ENCODE measurements at regions not wholly inside any gene's neighbourhood (a gene's known extent, or its start where the extent isn't known, plus 50 kb on each side); places are given as distances from the start of the nearest gene placed in this dataset.

DNA sequence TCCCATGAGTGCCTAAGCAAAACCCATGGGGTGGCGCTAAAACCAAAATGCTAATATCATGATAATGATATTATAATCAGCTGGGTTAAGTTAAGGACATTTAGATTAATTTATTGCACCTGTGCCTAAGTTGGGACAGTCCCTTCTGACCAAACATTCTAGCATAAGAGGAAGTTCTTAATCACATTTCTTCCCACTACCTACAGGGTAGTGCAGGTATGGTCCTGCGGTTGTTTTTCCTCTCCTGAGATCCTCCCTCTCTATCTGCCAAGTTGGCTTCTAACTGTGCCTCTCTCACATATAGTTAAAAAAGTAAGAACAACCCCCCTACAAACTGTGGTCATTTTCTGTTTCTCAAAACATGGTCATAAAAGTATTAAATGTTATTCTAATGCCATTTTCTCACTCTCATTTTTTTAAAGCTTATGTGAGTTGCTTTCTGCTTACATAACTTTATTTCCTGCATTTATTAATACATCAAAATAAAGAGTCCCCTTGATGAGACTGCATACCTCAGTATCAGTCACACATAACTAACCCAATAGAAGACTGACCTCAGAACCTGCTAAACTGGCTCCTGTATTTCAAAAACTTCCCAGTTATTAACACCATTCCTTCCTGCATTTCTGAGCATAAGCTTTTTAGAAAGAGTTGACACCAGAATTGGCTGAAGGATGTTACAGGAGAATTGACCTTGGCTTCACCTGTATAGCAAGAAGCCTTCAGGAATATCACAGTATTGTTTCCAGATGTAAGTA, 1332.5 kb downstream of the FSTL5 start:
- no peak for TF ChIP-seq POLR2A (IDR thresholded peaks at IDR 0.05)
- TF ChIP-seq, protein P1, sequence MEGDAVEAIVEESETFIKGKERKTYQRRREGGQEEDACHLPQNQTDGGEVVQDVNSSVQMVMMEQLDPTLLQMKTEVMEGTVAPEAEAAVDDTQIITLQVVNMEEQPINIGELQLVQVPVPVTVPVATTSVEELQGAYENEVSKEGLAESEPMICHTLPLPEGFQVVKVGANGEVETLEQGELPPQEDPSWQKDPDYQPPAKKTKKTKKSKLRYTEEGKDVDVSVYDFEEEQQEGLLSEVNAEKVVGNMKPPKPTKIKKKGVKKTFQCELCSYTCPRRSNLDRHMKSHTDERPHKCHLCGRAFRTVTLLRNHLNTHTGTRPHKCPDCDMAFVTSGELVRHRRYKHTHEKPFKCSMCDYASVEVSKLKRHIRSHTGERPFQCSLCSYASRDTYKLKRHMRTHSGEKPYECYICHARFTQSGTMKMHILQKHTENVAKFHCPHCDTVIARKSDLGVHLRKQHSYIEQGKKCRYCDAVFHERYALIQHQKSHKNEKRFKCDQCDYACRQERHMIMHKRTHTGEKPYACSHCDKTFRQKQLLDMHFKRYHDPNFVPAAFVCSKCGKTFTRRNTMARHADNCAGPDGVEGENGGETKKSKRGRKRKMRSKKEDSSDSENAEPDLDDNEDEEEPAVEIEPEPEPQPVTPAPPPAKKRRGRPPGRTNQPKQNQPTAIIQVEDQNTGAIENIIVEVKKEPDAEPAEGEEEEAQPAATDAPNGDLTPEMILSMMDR (IDR thresholded peaks at IDR 0.05), result no peak
